H1 (cell line): ENCODE measurements at regions not wholly inside any gene's neighbourhood (a gene's known extent, or its start where the extent isn't known, plus 50 kb on each side); places are given as distances from the start of the nearest gene placed in this dataset.

ENCODE experiments used
- CTBP2 ChIP-seq: IDR thresholded peaks from 2 replicates; pipeline ENCODE4 v1.7.0; 2011; ENCODE audit warnings: borderline replicate concordance, mild to moderate bottlenecking, moderate library complexity, mixed read lengths, low read length; ENCODE audit not compliant: insufficient read depth, insufficient read length
- EGR1 ChIP-seq: IDR thresholded peaks from 2 replicates; pipeline ENCODE4 v1.6.1; 2011; ENCODE audit warnings: low read depth, low read length, borderline replicate concordance
- GABPA ChIP-seq: IDR thresholded peaks from 2 replicates; pipeline ENCODE4 v1.6.1; 2011; ENCODE audit warnings: mild to moderate bottlenecking, low read length, moderate library complexity, borderline replicate concordance; ENCODE audit not compliant: insufficient read depth
- HDAC6 ChIP-seq: IDR thresholded peaks from one replicate; pipeline ENCODE4 v1.7.1; 2012; ENCODE audit warnings: low read depth, mild to moderate bottlenecking, inconsistent platforms, low read length, moderate library complexity
- MAFK ChIP-seq: IDR thresholded peaks from 2 replicates; pipeline ENCODE4 v1.6.1; 2012; ENCODE audit warnings: low read depth, mild to moderate bottlenecking, improper control_type of control experiment, low read length
- TBP ChIP-seq: IDR thresholded peaks from 2 replicates; pipeline ENCODE4 v1.6.1; 2011; ENCODE audit warnings: low read depth, low read length, improper control_type of control experiment
- TF ChIP-seq, protein P1 (sequence below), 3 experiments: IDR thresholded peaks; 1 replicate in 2 of 3; 2 replicates in 1 of 3; pipeline versions ENCODE4 v1.5.1 to v1.6.1; 2011; ENCODE audit warnings: low read length in 3 of 3, mild to moderate bottlenecking in 3 of 3, inconsistent platforms in 2 of 3, low read depth in 1 of 3, moderate library complexity in 1 of 3; ENCODE audit not compliant: insufficient read depth in 1 of 3; ENCODE audit errors: control extremely low read depth in 1 of 3
- TF ChIP-seq, protein P2 (sequence below): IDR thresholded peaks from 2 replicates; pipeline ENCODE4 v1.6.1; 2011; ENCODE audit warnings: low read length, improper control_type of control experiment

DNA sequence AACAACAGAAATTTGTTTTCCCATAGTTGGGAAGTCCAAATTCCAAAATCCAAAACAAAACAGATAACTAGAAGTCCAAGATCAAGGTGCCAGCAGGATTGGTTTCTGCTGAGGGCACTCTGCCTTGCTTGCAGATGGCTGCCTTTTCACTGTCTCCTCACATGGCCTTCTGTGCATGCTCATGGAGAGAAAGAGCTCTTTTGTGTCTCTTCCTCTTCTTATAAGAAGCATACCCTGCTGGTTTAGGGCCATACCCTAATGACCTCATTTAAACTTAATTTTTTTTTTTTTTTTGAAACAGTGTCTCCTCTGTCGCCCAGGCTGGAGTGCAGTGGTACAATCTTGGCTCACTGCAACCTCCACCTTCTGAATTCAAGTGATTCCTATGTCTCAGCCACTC lies 1974.1 kb upstream of the PCDH20 start (continued):
- TF ChIP-seq, protein P1, sequence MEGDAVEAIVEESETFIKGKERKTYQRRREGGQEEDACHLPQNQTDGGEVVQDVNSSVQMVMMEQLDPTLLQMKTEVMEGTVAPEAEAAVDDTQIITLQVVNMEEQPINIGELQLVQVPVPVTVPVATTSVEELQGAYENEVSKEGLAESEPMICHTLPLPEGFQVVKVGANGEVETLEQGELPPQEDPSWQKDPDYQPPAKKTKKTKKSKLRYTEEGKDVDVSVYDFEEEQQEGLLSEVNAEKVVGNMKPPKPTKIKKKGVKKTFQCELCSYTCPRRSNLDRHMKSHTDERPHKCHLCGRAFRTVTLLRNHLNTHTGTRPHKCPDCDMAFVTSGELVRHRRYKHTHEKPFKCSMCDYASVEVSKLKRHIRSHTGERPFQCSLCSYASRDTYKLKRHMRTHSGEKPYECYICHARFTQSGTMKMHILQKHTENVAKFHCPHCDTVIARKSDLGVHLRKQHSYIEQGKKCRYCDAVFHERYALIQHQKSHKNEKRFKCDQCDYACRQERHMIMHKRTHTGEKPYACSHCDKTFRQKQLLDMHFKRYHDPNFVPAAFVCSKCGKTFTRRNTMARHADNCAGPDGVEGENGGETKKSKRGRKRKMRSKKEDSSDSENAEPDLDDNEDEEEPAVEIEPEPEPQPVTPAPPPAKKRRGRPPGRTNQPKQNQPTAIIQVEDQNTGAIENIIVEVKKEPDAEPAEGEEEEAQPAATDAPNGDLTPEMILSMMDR (IDR thresholded peaks at IDR 0.05; ENCODE audit: control extremely low read depth in 1 of 3, insufficient read depth in 1 of 3, low read depth in 1 of 3, low read length in 3 of 3) = no peak
- TF ChIP-seq HDAC6 = no peak
- TF ChIP-seq CTBP2 = no peak
- no peak for TF ChIP-seq GABPA
- TF ChIP-seq, protein P2, sequence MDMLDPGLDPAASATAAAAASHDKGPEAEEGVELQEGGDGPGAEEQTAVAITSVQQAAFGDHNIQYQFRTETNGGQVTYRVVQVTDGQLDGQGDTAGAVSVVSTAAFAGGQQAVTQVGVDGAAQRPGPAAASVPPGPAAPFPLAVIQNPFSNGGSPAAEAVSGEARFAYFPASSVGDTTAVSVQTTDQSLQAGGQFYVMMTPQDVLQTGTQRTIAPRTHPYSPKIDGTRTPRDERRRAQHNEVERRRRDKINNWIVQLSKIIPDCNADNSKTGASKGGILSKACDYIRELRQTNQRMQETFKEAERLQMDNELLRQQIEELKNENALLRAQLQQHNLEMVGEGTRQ = no peak
- TF ChIP-seq EGR1 = no peak
- no peak for TF ChIP-seq TBP
- TF ChIP-seq MAFK = no peak
